ENCODE measurements at regions not wholly inside any gene's neighbourhood (a gene's known extent, or its start where the extent isn't known, plus 50 kb on each side); places are given as distances from the start of the nearest gene placed in this dataset.

DNA sequence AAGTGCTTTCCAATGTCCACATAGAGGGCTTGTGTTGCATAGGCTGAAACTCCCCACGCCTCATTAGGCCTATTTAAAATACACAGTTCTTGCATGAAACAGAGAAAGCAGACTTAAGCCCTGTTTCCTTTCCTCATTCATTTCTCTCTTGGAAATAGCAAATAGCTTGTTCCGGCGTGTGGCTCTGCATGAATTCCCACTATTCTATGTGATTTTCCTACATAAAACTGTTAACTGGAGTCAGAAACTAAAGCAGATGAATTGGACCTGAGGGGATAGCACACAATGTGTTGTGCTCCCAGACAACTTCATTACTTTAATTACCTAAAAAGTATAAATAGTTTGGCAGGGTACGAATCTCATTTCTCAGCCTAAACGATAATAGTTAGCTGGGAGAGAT lies 981.5 kb downstream of the SORCS1 start:
- no peak for DNase-seq (ENCODE audit: low read depth in 1 of 2, low spot score in 1 of 2)
- TF ChIP-seq RCOR1 (IDR thresholded peaks at IDR 0.05; ENCODE audit: low read depth, low read length) (no peak), BHLHE40 (IDR thresholded peaks at IDR 0.05; ENCODE audit: low read depth, low read length) (no peak), EHMT2 (IDR thresholded peaks at IDR 0.05; ENCODE audit: low read depth) (no peak), MYC (IDR thresholded peaks at IDR 0.05; ENCODE audit: borderline replicate concordance, low read length) (no peak), ZSCAN20 (CRISPR knock-in tag; IDR thresholded peaks at IDR 0.05) (no peak), ZNF302 (CRISPR knock-in tag; IDR thresholded peaks at IDR 0.05) (no peak)
- TF ChIP-seq, protein P1, sequence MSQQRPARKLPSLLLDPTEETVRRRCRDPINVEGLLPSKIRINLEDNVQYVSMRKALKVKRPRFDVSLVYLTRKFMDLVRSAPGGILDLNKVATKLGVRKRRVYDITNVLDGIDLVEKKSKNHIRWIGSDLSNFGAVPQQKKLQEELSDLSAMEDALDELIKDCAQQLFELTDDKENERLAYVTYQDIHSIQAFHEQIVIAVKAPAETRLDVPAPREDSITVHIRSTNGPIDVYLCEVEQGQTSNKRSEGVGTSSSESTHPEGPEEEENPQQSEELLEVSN (IDR thresholded peaks at IDR 0.05; ENCODE audit: borderline replicate concordance, low read depth): no peak
- no peaks in the 10 kb centered on the region for H3K4me1 ChIP-seq
- POLR2A ChIA-PET: no interaction called here
- no peak overlapping the region for H3K4me3 ChIP-seq
- no peaks in the 10 kb centered on the region for H3K9me3 ChIP-seq
- CTCF ChIA-PET: no interaction called here
- no peak for FAIRE-seq
- WGBS (ENCODE audit: missing lambda C conversion rate): 16% methylated on average over 5 of the region's 5 CpGs
- H3K4me2 ChIP-seq: no peak overlapping the region
- ATAC-seq: no peak
- H3K27ac ChIP-seq: no peak overlapping the region

DNA sequence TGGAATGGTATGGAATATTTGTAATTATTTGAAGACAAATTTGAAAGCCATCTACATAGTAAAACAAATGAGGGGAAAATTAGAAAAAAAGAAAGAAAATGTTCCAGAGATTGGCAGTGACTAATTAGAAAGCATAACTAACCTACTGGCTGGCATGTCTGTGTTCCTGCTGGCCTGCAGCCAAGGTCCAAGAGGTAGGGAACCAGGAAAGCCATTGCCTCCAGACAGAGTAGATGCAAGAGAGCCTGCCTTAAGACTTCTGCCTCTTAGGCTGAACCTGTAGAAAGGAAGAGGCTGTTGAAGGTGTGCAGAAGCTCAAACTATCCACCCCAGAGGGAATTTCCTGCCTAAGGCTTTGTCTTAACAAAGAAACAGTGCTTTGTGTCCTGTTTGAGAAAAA lies 982.0 kb downstream of the SORCS1 start:
- ChIA-PET POLR2A (no interaction called here), CTCF (no interaction called here)
- TF ChIP-seq ZFP36 (IDR thresholded peaks at IDR 0.05; ENCODE audit: borderline replicate concordance, partially characterized antibody) (no peak), HOXB5 (CRISPR knock-in tag; IDR thresholded peaks at IDR 0.05) (no peak), SMC3 (IDR thresholded peaks at IDR 0.05) (no peak), TFCP2L1 (CRISPR knock-in tag; IDR thresholded peaks at IDR 0.05) (no peak), TP53 (CRISPR knock-in tag; IDR thresholded peaks at IDR 0.05) (no peak), JUN (IDR thresholded peaks at IDR 0.05) (no peak), FOSB (CRISPR knock-in tag; IDR thresholded peaks at IDR 0.05) (no peak), ESRRA (IDR thresholded peaks at IDR 0.05; ENCODE audit: borderline replicate concordance, low read length) (no peak), RAD21 (conservative IDR thresholded peaks at IDR 0.05 in 1 of 2, IDR thresholded peaks at IDR 0.05 in 1 of 2) (no peak), CHD4 (IDR thresholded peaks at IDR 0.05; ENCODE audit: borderline replicate concordance) (no peak), EP300 (IDR thresholded peaks at IDR 0.05) (no peak), NPAS2 (CRISPR knock-in tag; IDR thresholded peaks at IDR 0.05; ENCODE audit: borderline replicate concordance) (no peak), POLR2AphosphoS2 (conservative IDR thresholded peaks at IDR 0.05; ENCODE audit: low read length) (no peak), RFX5 (IDR thresholded peaks at IDR 0.05) (no peak), MYC (IDR thresholded peaks at IDR 0.05; ENCODE audit: borderline replicate concordance, low read length) (no peak), FOSL2 (IDR thresholded peaks at IDR 0.05) (no peak), FOSL2 (CRISPR knock-in tag; IDR thresholded peaks at IDR 0.05) (no peak), KDM1A (IDR thresholded peaks at IDR 0.05; ENCODE audit: low read depth) (no peak), ZSCAN20 (CRISPR knock-in tag; IDR thresholded peaks at IDR 0.05) (no peak)
- TF ChIP-seq, protein P2, sequence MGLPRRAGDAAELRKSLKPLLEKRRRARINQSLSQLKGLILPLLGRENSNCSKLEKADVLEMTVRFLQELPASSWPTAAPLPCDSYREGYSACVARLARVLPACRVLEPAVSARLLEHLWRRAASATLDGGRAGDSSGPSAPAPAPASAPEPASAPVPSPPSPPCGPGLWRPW (IDR thresholded peaks at IDR 0.05): no peak
- TF ChIP-seq, protein P3, sequence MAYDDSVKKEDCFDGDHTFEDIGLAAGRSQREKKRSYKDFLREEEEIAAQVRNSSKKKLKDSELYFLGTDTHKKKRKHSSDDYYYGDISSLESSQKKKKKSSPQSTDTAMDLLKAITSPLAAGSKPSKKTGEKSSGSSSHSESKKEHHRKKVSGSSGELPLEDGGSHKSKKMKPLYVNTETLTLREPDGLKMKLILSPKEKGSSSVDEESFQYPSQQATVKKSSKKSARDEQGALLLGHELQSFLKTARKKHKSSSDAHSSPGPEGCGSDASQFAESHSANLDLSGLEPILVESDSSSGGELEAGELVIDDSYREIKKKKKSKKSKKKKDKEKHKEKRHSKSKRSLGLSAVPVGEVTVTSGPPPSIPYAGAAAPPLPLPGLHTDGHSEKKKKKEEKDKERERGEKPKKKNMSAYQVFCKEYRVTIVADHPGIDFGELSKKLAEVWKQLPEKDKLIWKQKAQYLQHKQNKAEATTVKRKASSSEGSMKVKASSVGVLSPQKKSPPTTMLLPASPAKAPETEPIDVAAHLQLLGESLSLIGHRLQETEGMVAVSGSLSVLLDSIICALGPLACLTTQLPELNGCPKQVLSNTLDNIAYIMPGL (CRISPR knock-in tag; IDR thresholded peaks at IDR 0.05; ENCODE audit: borderline replicate concordance): no peak
- ATAC-seq (no peak), DNase-seq (ENCODE audit: low read depth in 1 of 2, low spot score in 1 of 2) (no peak), FAIRE-seq (no peak)
- no peak overlapping the region for H3K27ac ChIP-seq
- H3K4me2 ChIP-seq: no peak overlapping the region
- no peaks in the 10 kb centered on the region for H3K4me1 ChIP-seq
- no peak overlapping the region for H3K4me3 ChIP-seq
- H3K9me3 ChIP-seq: no peaks in the 10 kb centered on the region
